Hepatocyte (in vitro differentiated cells): ENCODE measurements at regions not wholly inside any gene's neighbourhood (a gene's known extent, or its start where the extent isn't known, plus 50 kb on each side); places are given as distances from the start of the nearest gene placed in this dataset.

Source experiments
- CTCF ChIP-seq: fragments of 200-600 bp; sonication (generic); IDR thresholded peaks from 2 replicates; pipeline ENCODE4 v1.5.1; 2016; ENCODE audit warnings: antibody characterized with exemption, mild to moderate bottlenecking; ENCODE audit not compliant: poor library complexity
- EZH2 ChIP-seq: fragments of 200-600 bp; sonication (generic); IDR thresholded peaks from 2 replicates; pipeline ENCODE4 v1.6.1; 2016; ENCODE audit warnings: antibody characterized with exemption, mild to moderate bottlenecking, borderline replicate concordance

- no peak for TF ChIP-seq EZH2
- no peak for TF ChIP-seq CTCF
Measured at GRCh38 chr12:113565368-113565767, 93.7 kb upstream of the LHX5 start.
